Osteoblast (primary cell): ENCODE measurements at regions not wholly inside any gene's neighbourhood (a gene's known extent, or its start where the extent isn't known, plus 50 kb on each side); places are given as distances from the start of the nearest gene placed in this dataset.

Experiments
- DNase-seq: peaks from one replicate; pipeline ENCODE4 v3.0.0; 2011; ENCODE audit warnings: low spot score, mixed read lengths; ENCODE audit not compliant: insufficient read length; ENCODE audit errors: missing footprints
- H2AFZ ChIP-seq: 2 replicates; pipeline ENCODE4 v1.6.0; 2011; ENCODE audit warnings: mild to moderate bottlenecking, low read length
- H3K27ac ChIP-seq: 2 replicates; pipeline ENCODE4 v1.5.1; 2011; ENCODE audit warnings: mild to moderate bottlenecking, low read depth, low read length, moderate library complexity
- H3K27me3 ChIP-seq: 2 replicates; pipeline ENCODE4 v1.6.0; 2012; ENCODE audit warnings: mild to moderate bottlenecking, control low read depth, inconsistent platforms, low read length, moderate library complexity; ENCODE audit not compliant: insufficient read depth
- H3K36me3 ChIP-seq: 2 replicates; pipeline ENCODE4 v1.5.1; 2011; ENCODE audit warnings: mild to moderate bottlenecking, low read length, control low read depth, moderate library complexity; ENCODE audit not compliant: insufficient read depth
- H3K4me1 ChIP-seq: 2 replicates; pipeline ENCODE4 v1.5.1; 2011; ENCODE audit warnings: mild to moderate bottlenecking, low read length, control low read depth, moderate library complexity; ENCODE audit not compliant: insufficient read depth
- H3K4me2 ChIP-seq: 2 replicates; pipeline ENCODE4 v1.6.0; 2011; ENCODE audit warnings: mild to moderate bottlenecking, low read length; ENCODE audit not compliant: insufficient read depth
- H3K4me3 ChIP-seq: fragments of 200-600 bp; sonication (generic); 3 replicates; pipeline ENCODE4 v1.5.1; 2012; ENCODE audit warnings: mild to moderate bottlenecking, low read length, inconsistent platforms; ENCODE audit not compliant: insufficient read depth
- H3K79me2 ChIP-seq: 2 replicates; pipeline ENCODE4 v1.6.0; 2012; ENCODE audit warnings: mild to moderate bottlenecking, low read length, control low read depth, inconsistent platforms; ENCODE audit not compliant: insufficient read depth
- H3K9me3 ChIP-seq: 2 replicates; pipeline ENCODE4 v1.5.1; 2011; ENCODE audit warnings: low read depth, low read length, control low read depth
- H4K20me1 ChIP-seq: 2 replicates; pipeline ENCODE4 v1.6.0; 2012; ENCODE audit warnings: mild to moderate bottlenecking, low read length, control low read depth; ENCODE audit not compliant: insufficient read depth
- TF ChIP-seq, protein P1 (sequence below): IDR thresholded peaks from 2 replicates; pipeline ENCODE4 v1.5.1; 2011; ENCODE audit warnings: mild to moderate bottlenecking, low read depth, low read length, moderate library complexity; ENCODE audit errors: extremely low read depth

DNA sequence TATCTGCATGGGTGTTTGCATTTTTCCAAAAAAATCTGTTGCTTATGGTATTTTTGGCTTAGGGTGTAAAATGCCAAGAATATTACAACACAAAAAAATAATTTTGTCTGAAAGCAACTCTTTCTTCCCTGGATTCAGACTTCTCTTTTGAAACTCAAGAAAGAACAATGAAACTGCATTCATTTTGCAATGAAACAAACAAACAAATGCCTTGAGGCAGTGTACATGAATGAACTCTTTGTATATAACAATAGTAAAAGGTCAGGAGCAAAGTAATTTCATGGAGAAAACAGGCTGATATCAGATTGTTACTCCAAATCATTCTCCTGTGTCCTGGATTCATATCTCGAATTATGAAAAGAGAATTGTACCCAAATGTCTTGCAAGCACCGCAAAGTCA is 301.6 kb upstream of the CDH20 start:
- H3K79me2 ChIP-seq = no peaks in the 10 kb centered on the region
- H3K27me3 ChIP-seq = no peaks in the 10 kb centered on the region
- H3K9me3 ChIP-seq = no peaks in the 10 kb centered on the region
- no peaks in the 10 kb centered on the region for H3K4me1 ChIP-seq
- H3K4me2 ChIP-seq = no peak overlapping the region
- H3K27ac ChIP-seq = no peak overlapping the region
- no peak for DNase-seq
- no peak overlapping the region for H2AFZ ChIP-seq
- H3K36me3 ChIP-seq = no peaks in the 10 kb centered on the region
- no peaks in the 10 kb centered on the region for H4K20me1 ChIP-seq
- TF ChIP-seq, protein P1, sequence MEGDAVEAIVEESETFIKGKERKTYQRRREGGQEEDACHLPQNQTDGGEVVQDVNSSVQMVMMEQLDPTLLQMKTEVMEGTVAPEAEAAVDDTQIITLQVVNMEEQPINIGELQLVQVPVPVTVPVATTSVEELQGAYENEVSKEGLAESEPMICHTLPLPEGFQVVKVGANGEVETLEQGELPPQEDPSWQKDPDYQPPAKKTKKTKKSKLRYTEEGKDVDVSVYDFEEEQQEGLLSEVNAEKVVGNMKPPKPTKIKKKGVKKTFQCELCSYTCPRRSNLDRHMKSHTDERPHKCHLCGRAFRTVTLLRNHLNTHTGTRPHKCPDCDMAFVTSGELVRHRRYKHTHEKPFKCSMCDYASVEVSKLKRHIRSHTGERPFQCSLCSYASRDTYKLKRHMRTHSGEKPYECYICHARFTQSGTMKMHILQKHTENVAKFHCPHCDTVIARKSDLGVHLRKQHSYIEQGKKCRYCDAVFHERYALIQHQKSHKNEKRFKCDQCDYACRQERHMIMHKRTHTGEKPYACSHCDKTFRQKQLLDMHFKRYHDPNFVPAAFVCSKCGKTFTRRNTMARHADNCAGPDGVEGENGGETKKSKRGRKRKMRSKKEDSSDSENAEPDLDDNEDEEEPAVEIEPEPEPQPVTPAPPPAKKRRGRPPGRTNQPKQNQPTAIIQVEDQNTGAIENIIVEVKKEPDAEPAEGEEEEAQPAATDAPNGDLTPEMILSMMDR = no peak
- H3K4me3 ChIP-seq = no peak overlapping the region

DNA sequence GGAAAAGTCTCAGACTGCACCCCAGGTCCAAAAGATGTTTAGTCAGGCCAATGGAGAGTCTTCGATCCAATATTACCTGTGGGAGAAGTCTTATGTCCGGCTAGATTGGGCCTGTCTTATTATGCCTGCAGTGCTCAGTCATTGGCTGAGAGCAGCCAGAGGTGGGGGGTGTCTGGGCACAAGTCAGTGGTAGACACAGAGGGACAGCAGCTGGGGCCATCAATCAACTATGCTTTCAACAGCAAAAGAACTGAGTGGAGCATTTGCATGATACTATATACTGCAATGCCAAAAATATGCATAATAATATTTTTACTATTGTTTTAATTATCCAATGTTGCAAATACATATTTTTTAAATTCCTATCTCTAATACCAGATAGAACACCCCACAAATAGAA is 298.6 kb upstream of the CDH20 start:
- no peaks in the 10 kb centered on the region for H3K36me3 ChIP-seq
- no peaks in the 10 kb centered on the region for H3K27me3 ChIP-seq
- H3K4me2 ChIP-seq = no peak overlapping the region
- H3K4me3 ChIP-seq = no peak overlapping the region
- H4K20me1 ChIP-seq = no peaks in the 10 kb centered on the region
- no peaks in the 10 kb centered on the region for H3K4me1 ChIP-seq
- H3K27ac ChIP-seq = no peak overlapping the region
- DNase-seq = no peak
- no peaks in the 10 kb centered on the region for H3K79me2 ChIP-seq
- no peak overlapping the region for H2AFZ ChIP-seq
- TF ChIP-seq, protein P1 = no peak
- no peaks in the 10 kb centered on the region for H3K9me3 ChIP-seq

DNA sequence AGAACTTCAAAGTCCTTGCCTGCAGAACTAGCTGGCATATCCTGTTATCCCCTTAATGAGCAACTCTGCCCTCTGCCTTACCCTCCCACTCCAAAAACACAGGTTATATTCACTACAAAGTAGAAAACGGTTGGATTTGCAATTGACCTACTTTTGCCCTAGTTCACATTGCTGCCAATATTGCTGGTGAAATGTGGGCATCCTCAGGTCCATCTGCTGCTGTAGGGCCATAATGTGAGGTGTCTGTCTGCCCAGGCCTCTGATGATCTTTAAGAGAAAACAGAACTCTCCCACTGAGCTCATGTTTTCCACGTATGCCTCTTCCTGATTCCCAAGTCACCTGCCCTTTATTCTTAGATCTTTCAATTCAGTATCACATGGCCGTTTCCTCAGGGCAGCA is 294.0 kb upstream of the CDH20 start:
- H3K4me2 ChIP-seq = no peak overlapping the region
- no peak overlapping the region for H3K4me3 ChIP-seq
- H2AFZ ChIP-seq = no peak overlapping the region
- H3K27me3 ChIP-seq = no peaks in the 10 kb centered on the region
- H3K4me1 ChIP-seq = no peaks in the 10 kb centered on the region
- no peaks in the 10 kb centered on the region for H3K9me3 ChIP-seq
- H4K20me1 ChIP-seq = no peaks in the 10 kb centered on the region
- no peak for DNase-seq
- TF ChIP-seq, protein P1 = no peak
- no peaks in the 10 kb centered on the region for H3K79me2 ChIP-seq
- H3K27ac ChIP-seq = no peak overlapping the region
- H3K36me3 ChIP-seq = no peaks in the 10 kb centered on the region

DNA sequence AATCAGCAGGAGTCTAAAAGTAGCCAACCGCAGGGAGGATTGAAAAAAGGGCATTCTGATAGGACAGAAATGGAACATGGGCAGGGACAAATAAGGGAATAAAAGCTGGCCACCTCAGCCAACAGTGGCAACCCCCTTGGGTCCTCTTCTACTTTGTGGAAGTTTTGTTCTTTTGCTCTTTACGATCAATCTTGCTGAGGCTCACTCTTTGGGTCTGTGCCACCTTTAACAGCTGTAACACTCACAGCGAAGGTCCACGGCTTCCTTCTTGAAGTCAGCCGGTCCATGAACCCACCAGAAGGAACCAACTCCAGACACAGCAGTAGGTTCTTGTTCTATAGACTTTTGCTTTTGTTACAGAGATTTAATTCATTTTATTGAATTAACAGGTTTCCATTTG is 285.4 kb upstream of the CDH20 start:
- Histone ChIP-seq H4K20me1 (no peaks in the 10 kb centered on the region), H3K4me1 (no peaks in the 10 kb centered on the region), H3K4me3 (no peak overlapping the region), H3K27me3 (no peaks in the 10 kb centered on the region), H3K79me2 (no peaks in the 10 kb centered on the region), H3K36me3 (no peaks in the 10 kb centered on the region), H2AFZ (no peak overlapping the region), H3K4me2 (no peak overlapping the region), H3K9me3 (no peaks in the 10 kb centered on the region), H3K27ac (no peak overlapping the region)
- no peak for DNase-seq
- TF ChIP-seq, protein P1 = no peak
